IMR-90 (cell line): ENCODE measurements at regions not wholly inside any gene's neighbourhood (a gene's known extent, or its start where the extent isn't known, plus 50 kb on each side); places are given as distances from the start of the nearest gene placed in this dataset.
A peak's percentile ranks its signal among the peaks of the same experiment; 100 is the strongest.

Experiments used
- ATAC-seq: fragments of 200-7000 bp; cut with Tn5 transposase; 2 replicates; pipeline ENCODE4 v1.9.1; 2020; ENCODE audit warnings: low read depth, mild to moderate bottlenecking, moderate library complexity
- BruUV-seq: library from RNA; stranded (reverse); fragments of 400-500 nt; replicated peaks from 2 replicates; lab custom pipeline; 2021; lab: Mats Ljungman, UMichigan
- CTCF ChIA-PET: fragments of 300-600 bp; formaldehyde crosslinking; extraction: SDS; loops from one replicate; lab custom pipeline; 2021; ENCODE audit warnings: antibody characterized with exemption; lab: Yijun Ruan, JAX
- POLR2A ChIA-PET: fragments of 300-600 bp; sonication (Branson Sonifier 250); formaldehyde crosslinking; loops from one replicate; lab custom pipeline; 2022; ENCODE audit warnings: antibody characterized with exemption; ENCODE audit not compliant: unreplicated experiment; lab: Charles Lee
- DNase-seq: peaks from one replicate; pipeline ENCODE4 v3.0.0; 2013
- H2AFZ ChIP-seq: replicated peaks from 2 replicates; pipeline ENCODE3; 2013; ENCODE audit warnings: low read length, mild to moderate bottlenecking; ENCODE audit not compliant: poor library complexity
- H2AK5ac ChIP-seq: 2 replicates; pipeline ENCODE4 v1.6.1; 2013; ENCODE audit warnings: low read depth, low read length, inconsistent platforms
- H2AK9ac ChIP-seq: replicated peaks from 2 replicates; pipeline ENCODE3; 2013; ENCODE audit warnings: mild to moderate bottlenecking, low read depth, low read length, moderate library complexity; ENCODE audit not compliant: poor library complexity
- H2BK120ac ChIP-seq: 2 replicates; pipeline ENCODE4 v1.6.1; 2013; ENCODE audit warnings: low read depth, low read length, inconsistent platforms
- H2BK15ac ChIP-seq: 3 replicates; pipeline ENCODE4 v1.6.1; 2013; ENCODE audit warnings: low read depth, low read length, inconsistent platforms
- H2BK20ac ChIP-seq: 2 replicates; pipeline ENCODE4 v1.6.1; 2013; ENCODE audit warnings: low read depth, mild to moderate bottlenecking, inconsistent platforms, low read length, moderate library complexity
- H2BK5ac ChIP-seq: 2 replicates; pipeline ENCODE4 v1.6.1; 2013; ENCODE audit warnings: mild to moderate bottlenecking, low read depth, low read length, inconsistent platforms; ENCODE audit not compliant: poor library complexity, severe bottlenecking
- H3K14ac ChIP-seq: replicated peaks from 2 replicates; pipeline ENCODE4 v1.6.1; 2013; ENCODE audit warnings: low read depth, low read length, inconsistent platforms
- H3K18ac ChIP-seq: 2 replicates; pipeline ENCODE4 v1.6.1; 2013; ENCODE audit warnings: low read depth, low read length, control low read depth
- H3K23ac ChIP-seq: 2 replicates; pipeline ENCODE4 v1.6.1; 2013; ENCODE audit warnings: low read depth, low read length, inconsistent platforms
- H3K27ac ChIP-seq: 2 replicates; pipeline ENCODE4 v1.5.1; 2013; ENCODE audit warnings: mild to moderate bottlenecking, control low read depth, low read length; ENCODE audit not compliant: insufficient read depth
- H3K27me3 ChIP-seq: 2 replicates; pipeline ENCODE4 v1.6.1; 2013; ENCODE audit warnings: low read length; ENCODE audit not compliant: control insufficient read depth, insufficient read depth
- H3K36me3 ChIP-seq: 2 replicates; pipeline ENCODE4 v1.6.1; 2013; ENCODE audit warnings: low read length, mixed read lengths; ENCODE audit not compliant: control insufficient read depth, insufficient read depth
- H3K4ac ChIP-seq: 2 replicates; pipeline ENCODE4 v1.6.1; 2013; ENCODE audit warnings: low read depth, low read length, inconsistent platforms
- H3K4me1 ChIP-seq: 2 replicates; pipeline ENCODE4 v1.6.1; 2013; ENCODE audit warnings: low read length, mixed read lengths; ENCODE audit not compliant: control insufficient read depth, insufficient read depth
- H3K4me2 ChIP-seq: 2 replicates; pipeline ENCODE4 v1.6.1; 2013; ENCODE audit warnings: low read depth, mild to moderate bottlenecking, control low read depth, low read length, moderate library complexity
- H3K4me3 ChIP-seq: 2 replicates; pipeline ENCODE4 v1.5.1; 2013; ENCODE audit warnings: low read depth, mild to moderate bottlenecking, control low read depth, low read length, moderate library complexity; ENCODE audit not compliant: insufficient read depth
- H3K56ac ChIP-seq: 2 replicates; pipeline ENCODE4 v1.6.1; 2013; ENCODE audit warnings: low read length, inconsistent platforms; ENCODE audit not compliant: insufficient read depth; ENCODE audit errors: extremely low read depth
- H3K79me1 ChIP-seq, 2 experiments: 2 replicates each; pipeline ENCODE4 v1.6.1; 2013; ENCODE audit warnings: low read length in 2 of 2, inconsistent platforms in 1 of 2, low read depth in 1 of 2
- H3K9ac ChIP-seq: 2 replicates; pipeline ENCODE4 v1.6.1; 2013; ENCODE audit warnings: low read depth, low read length, control low read depth
- H3K9me1 ChIP-seq: 2 replicates; pipeline ENCODE4 v1.6.1; 2013; ENCODE audit warnings: low read length, inconsistent platforms; ENCODE audit not compliant: insufficient read depth
- H3K9me3 ChIP-seq: 2 replicates; pipeline ENCODE4 v1.6.1; 2013; ENCODE audit warnings: low read length; ENCODE audit not compliant: control insufficient read depth, insufficient read depth
- H4K20me1 ChIP-seq: 2 replicates; pipeline ENCODE4 v1.6.1; 2013; ENCODE audit warnings: low read length, inconsistent platforms; ENCODE audit not compliant: insufficient read depth
- H4K5ac ChIP-seq: 2 replicates; pipeline ENCODE4 v1.6.1; 2013; ENCODE audit warnings: mild to moderate bottlenecking, low read depth, low read length, control low read depth
- H4K8ac ChIP-seq, 2 experiments: 2 replicates each; pipeline ENCODE4 v1.6.1; 2013; ENCODE audit warnings: low read depth in 2 of 2, low read length in 2 of 2, control low read depth in 1 of 2, inconsistent platforms in 1 of 2
- H4K91ac ChIP-seq: 2 replicates; pipeline ENCODE4 v1.6.1; 2013; ENCODE audit warnings: low read depth, low read length, inconsistent platforms; ENCODE audit not compliant: insufficient read depth
- BHLHE40 ChIP-seq: fragments of 150-350 bp; IDR thresholded peaks from 2 replicates; pipeline ENCODE4 v1.6.1; 2016; ENCODE audit warnings: mild to moderate bottlenecking, low read depth, low read length
- CHD1 ChIP-seq: IDR thresholded peaks from 2 replicates; pipeline ENCODE4 v1.6.1; 2012; ENCODE audit warnings: low read depth, low read length, improper control_type of control experiment
- CTCF ChIP-seq: conservative IDR thresholded peaks from 2 replicates; pipeline ENCODE4 v1.5.1; 2012; ENCODE audit warnings: mild to moderate bottlenecking, low read depth, low read length, improper control_type of control experiment
- FOS ChIP-seq: fragments of 150-350 bp; IDR thresholded peaks from 2 replicates; pipeline ENCODE4 v1.6.1; 2016; ENCODE audit warnings: low read depth, low read length
- MAZ ChIP-seq: IDR thresholded peaks from 2 replicates; pipeline ENCODE4 v1.6.1; 2012; ENCODE audit warnings: low read depth, mild to moderate bottlenecking, low read length, improper control_type of control experiment, moderate library complexity, borderline replicate concordance
- MXI1 ChIP-seq: IDR thresholded peaks from 2 replicates; pipeline ENCODE4 v1.6.1; 2012; ENCODE audit warnings: low read depth, mild to moderate bottlenecking, low read length, moderate library complexity, borderline replicate concordance
- POLR2A ChIP-seq: IDR thresholded peaks from 2 replicates; pipeline ENCODE4 v1.6.1; 2012; ENCODE audit warnings: mild to moderate bottlenecking, low read depth, low read length
- RAD21 ChIP-seq: IDR thresholded peaks from 2 replicates; pipeline ENCODE4 v1.6.1; 2012; ENCODE audit warnings: low read length, improper control_type of control experiment
- RCOR1 ChIP-seq: IDR thresholded peaks from 2 replicates; pipeline ENCODE4 v1.6.1; 2012; ENCODE audit warnings: mild to moderate bottlenecking, low read length, improper control_type of control experiment; ENCODE audit not compliant: insufficient replicate concordance
- RFX5 ChIP-seq: IDR thresholded peaks from 2 replicates; pipeline ENCODE4 v1.8.0; 2012; ENCODE audit warnings: low read depth, mild to moderate bottlenecking, low read length, moderate library complexity
- WGBS, 2 experiments: methylation state at CpG; one replicate each; pipeline versions ENCODE4 v1.1.5 to v1.1.7; 2013; ENCODE audit warnings: missing lambda C conversion rate in 2 of 2; ENCODE audit not compliant: insufficient read length in 1 of 2; ENCODE audit errors: extremely low coverage in 2 of 2; 5-methylcytosine and 5-hydroxymethylcytosine counted together
- dilution Hi-C: fragments of 300-500 bp; cut with HindIII; formaldehyde crosslinking; loops from one replicate; pipeline ENCODE4 v1.14.3; 2018; ENCODE audit warnings: low sequenced_read_pairs; ENCODE audit not compliant: unreplicated experiment
- in situ Hi-C: fragments of 300-500 bp; cut with MboI; formaldehyde crosslinking; loops from 3 replicates; pipeline ENCODE4 v1.14.3; 2019; ENCODE audit warnings: low sequenced_read_pairs, inconsistent platforms, mixed read lengths
- intact Hi-C: fragments of 100-400 bp; cut with micrococcal nuclease; formaldehyde crosslinking; loops from 2 replicates; pipeline ENCODE4 v1.10.0; 2022

GRCh38 chr2:43123981-43124686 lies 102.3 kb downstream of the ZFP36L2 start:
- dilution Hi-C loops: no loop called here
- no peak overlapping the region for H4K8ac ChIP-seq
- H3K4ac ChIP-seq: peak overlapping the region; percentile 69
- no peak for ATAC-seq
- H2BK120ac ChIP-seq: peak overlapping the region; percentile 62
- H3K27ac ChIP-seq: no peak overlapping the region
- H3K4me3 ChIP-seq: no peak overlapping the region
- in situ Hi-C loops: no loop called here
- intact Hi-C loops: no loop called here
- H2BK20ac ChIP-seq: 0 out of 2 replicates have a peak overlapping the region, but pooled peaks have one; percentile 25
- H4K5ac ChIP-seq: peak overlapping the region; percentile 70; the same call in 1 of the 2 replicates
- WGBS, 2 experiments: 88% methylated on average over 4 of the region's 9 CpGs; no CpG with 5 or more reads in 1 of the 2 experiments
- H3K9me1 ChIP-seq: no peaks in the 10 kb centered on the region
- H3K4me1 ChIP-seq: peaks cover 5% of the 10 kb centered on the region; the same call in 1 of the 2 replicates
- H2BK5ac ChIP-seq: no peak overlapping the region
- TF ChIP-seq POLR2A (no peak), MAZ (no peak), RCOR1 (no peak), RAD21 (no peak), CHD1 (no peak), MXI1 (no peak), CTCF (no peak), RFX5 (no peak), BHLHE40 (no peak), FOS (no peak)
- peak overlapping the region; percentile 48; the same call in 1 of the 2 replicates for H3K18ac ChIP-seq
- peak overlapping the region; percentile 68; the same call in 1 of the 3 replicates for H2BK15ac ChIP-seq
- H3K23ac ChIP-seq: peak overlapping the region; percentile 64
- H3K9me3 ChIP-seq: peaks cover 5% of the 10 kb centered on the region
- H2AFZ ChIP-seq: peak overlapping the region; percentile 54
- ChIA-PET POLR2A (no interaction called here), CTCF (no interaction called here)
- no peaks in the 10 kb centered on the region for H3K36me3 ChIP-seq
- no peaks in the 10 kb centered on the region for H3K79me1 ChIP-seq
- H4K20me1 ChIP-seq: no peaks in the 10 kb centered on the region
- no peak overlapping the region; the same call in 1 of the 2 replicates for H3K9ac ChIP-seq
- H2AK9ac ChIP-seq: no peak overlapping the region
- H3K56ac ChIP-seq: no peak overlapping the region
- H3K14ac ChIP-seq: peak overlapping the region; percentile 73
- H3K4me2 ChIP-seq: no peak overlapping the region
- peak overlapping the region; percentile 34; the same call in 1 of the 2 replicates for H4K91ac ChIP-seq
- BruUV-seq: no TSS peak
- DNase-seq: no peak
- no peaks in the 10 kb centered on the region for H3K27me3 ChIP-seq
- H2AK5ac ChIP-seq: peak overlapping the region; percentile 45; the same call in 1 of the 2 replicates
